ENCODE measurements at regions not wholly inside any gene's neighbourhood (a gene's known extent, or its start where the extent isn't known, plus 50 kb on each side); places are given as distances from the start of the nearest gene placed in this dataset.

- no peak overlapping the region for H3K4me2 ChIP-seq (ENCODE audit: insufficient read depth, low read length)
- no peak overlapping the region for H3K4me3 ChIP-seq (ENCODE audit: insufficient read depth, low read length)
- H3K9me3 ChIP-seq (ENCODE audit: low read depth, low read length): no peaks in the 10 kb centered on the region
- H3K27me3 ChIP-seq (ENCODE audit: insufficient read depth, low read length): peaks cover 3% of the 10 kb centered on the region
- H3K4me1 ChIP-seq (ENCODE audit: insufficient read depth, low read length): no peaks in the 10 kb centered on the region
- TF ChIP-seq CTCF (IDR thresholded peaks at IDR 0.05; ENCODE audit: extremely low read depth, low read depth, low read length): no peak
- H3K36me3 ChIP-seq (ENCODE audit: insufficient read depth, low read length): no peaks in the 10 kb centered on the region
- no peak overlapping the region for H3K27ac ChIP-seq (ENCODE audit: low read depth, low read length)
- no peaks in the 10 kb centered on the region for H4K20me1 ChIP-seq (ENCODE audit: insufficient read depth, low read length)
- no peak overlapping the region for H2AFZ ChIP-seq (ENCODE audit: low read length)
- H3K79me2 ChIP-seq (ENCODE audit: insufficient read depth, low read length): no peaks in the 10 kb centered on the region
- peak; percentile 42 for DNase-seq (ENCODE audit: insufficient read length, low spot score, missing footprints)
These were observed 135.7 kb downstream of the INHBB start for GRCh38 chr2:120481446-120482194.

DNA sequence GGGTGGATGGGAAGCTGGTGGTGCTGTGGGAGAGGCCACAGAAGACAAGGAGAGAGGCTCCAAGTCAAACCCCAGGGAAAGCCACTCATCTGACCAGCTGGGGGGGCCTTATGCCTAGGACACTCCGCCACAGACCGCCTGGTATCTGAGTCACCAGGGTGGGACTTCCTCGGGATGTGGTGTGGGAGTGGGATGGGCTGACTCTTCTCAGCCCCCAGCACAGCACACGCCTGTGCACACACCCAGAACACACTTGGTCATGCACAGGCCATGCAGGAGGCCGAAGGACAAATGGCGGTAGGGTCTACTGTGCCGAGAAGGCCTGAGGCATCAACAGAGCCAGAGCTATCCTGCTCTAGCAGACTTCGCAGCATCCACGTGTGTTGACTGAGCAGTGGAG, 136.4 kb downstream of the INHBB start:
- H3K4me3 ChIP-seq (ENCODE audit: insufficient read depth, low read length): no peak overlapping the region
- no peak overlapping the region for H3K4me2 ChIP-seq (ENCODE audit: insufficient read depth, low read length)
- H3K27ac ChIP-seq (ENCODE audit: low read depth, low read length): no peak overlapping the region
- no peaks in the 10 kb centered on the region for H3K36me3 ChIP-seq (ENCODE audit: insufficient read depth, low read length)
- H3K9me3 ChIP-seq (ENCODE audit: low read depth, low read length): no peaks in the 10 kb centered on the region
- DNase-seq (ENCODE audit: insufficient read length, low spot score, missing footprints): no peak
- H2AFZ ChIP-seq (ENCODE audit: low read length): no peak overlapping the region
- H3K4me1 ChIP-seq (ENCODE audit: insufficient read depth, low read length): no peaks in the 10 kb centered on the region
- H3K79me2 ChIP-seq (ENCODE audit: insufficient read depth, low read length): no peaks in the 10 kb centered on the region
- no peak for TF ChIP-seq CTCF (IDR thresholded peaks at IDR 0.05; ENCODE audit: extremely low read depth, low read depth, low read length)
- H3K27me3 ChIP-seq (ENCODE audit: insufficient read depth, low read length): peaks cover 3% of the 10 kb centered on the region
- H4K20me1 ChIP-seq (ENCODE audit: insufficient read depth, low read length): no peaks in the 10 kb centered on the region

- no peak overlapping the region for H3K4me2 ChIP-seq (ENCODE audit: insufficient read depth, low read length)
- H3K4me3 ChIP-seq (ENCODE audit: insufficient read depth, low read length): no peak overlapping the region
- peaks cover 3% of the 10 kb centered on the region for H3K27me3 ChIP-seq (ENCODE audit: insufficient read depth, low read length)
- no peaks in the 10 kb centered on the region for H3K36me3 ChIP-seq (ENCODE audit: insufficient read depth, low read length)
- H3K9me3 ChIP-seq (ENCODE audit: low read depth, low read length): no peaks in the 10 kb centered on the region
- no peak overlapping the region for H3K27ac ChIP-seq (ENCODE audit: low read depth, low read length)
- no peak overlapping the region for H2AFZ ChIP-seq (ENCODE audit: low read length)
- no peak for TF ChIP-seq CTCF (IDR thresholded peaks at IDR 0.05; ENCODE audit: extremely low read depth, low read depth, low read length)
- H4K20me1 ChIP-seq (ENCODE audit: insufficient read depth, low read length): no peaks in the 10 kb centered on the region
- peak; percentile 22 for DNase-seq (ENCODE audit: insufficient read length, low spot score, missing footprints)
- H3K4me1 ChIP-seq (ENCODE audit: insufficient read depth, low read length): no peaks in the 10 kb centered on the region
- no peaks in the 10 kb centered on the region for H3K79me2 ChIP-seq (ENCODE audit: insufficient read depth, low read length)
These were observed 137.4 kb downstream of the INHBB start for GRCh38 chr2:120483355-120483754.

GRCh38 chr2:120485096-120485495, 139.2 kb downstream of the INHBB start:
- no peak for TF ChIP-seq CTCF (IDR thresholded peaks at IDR 0.05; ENCODE audit: extremely low read depth, low read depth, low read length)
- Histone ChIP-seq H3K79me2 (ENCODE audit: insufficient read depth, low read length) (no peaks in the 10 kb centered on the region), H3K4me3 (ENCODE audit: insufficient read depth, low read length) (no peak overlapping the region), H3K4me1 (ENCODE audit: insufficient read depth, low read length) (no peaks in the 10 kb centered on the region), H4K20me1 (ENCODE audit: insufficient read depth, low read length) (no peaks in the 10 kb centered on the region), H3K4me2 (ENCODE audit: insufficient read depth, low read length) (no peak overlapping the region), H3K9me3 (ENCODE audit: low read depth, low read length) (no peaks in the 10 kb centered on the region), H2AFZ (ENCODE audit: low read length) (no peak overlapping the region), H3K27ac (ENCODE audit: low read depth, low read length) (no peak overlapping the region), H3K36me3 (ENCODE audit: insufficient read depth, low read length) (no peaks in the 10 kb centered on the region), H3K27me3 (ENCODE audit: insufficient read depth, low read length) (peaks cover 3% of the 10 kb centered on the region)
- DNase-seq (ENCODE audit: insufficient read length, low spot score, missing footprints): peak; percentile 57
